ENCODE measurements at regions not wholly inside any gene's neighbourhood (a gene's known extent, or its start where the extent isn't known, plus 50 kb on each side); places are given as distances from the start of the nearest gene placed in this dataset.

DNA sequence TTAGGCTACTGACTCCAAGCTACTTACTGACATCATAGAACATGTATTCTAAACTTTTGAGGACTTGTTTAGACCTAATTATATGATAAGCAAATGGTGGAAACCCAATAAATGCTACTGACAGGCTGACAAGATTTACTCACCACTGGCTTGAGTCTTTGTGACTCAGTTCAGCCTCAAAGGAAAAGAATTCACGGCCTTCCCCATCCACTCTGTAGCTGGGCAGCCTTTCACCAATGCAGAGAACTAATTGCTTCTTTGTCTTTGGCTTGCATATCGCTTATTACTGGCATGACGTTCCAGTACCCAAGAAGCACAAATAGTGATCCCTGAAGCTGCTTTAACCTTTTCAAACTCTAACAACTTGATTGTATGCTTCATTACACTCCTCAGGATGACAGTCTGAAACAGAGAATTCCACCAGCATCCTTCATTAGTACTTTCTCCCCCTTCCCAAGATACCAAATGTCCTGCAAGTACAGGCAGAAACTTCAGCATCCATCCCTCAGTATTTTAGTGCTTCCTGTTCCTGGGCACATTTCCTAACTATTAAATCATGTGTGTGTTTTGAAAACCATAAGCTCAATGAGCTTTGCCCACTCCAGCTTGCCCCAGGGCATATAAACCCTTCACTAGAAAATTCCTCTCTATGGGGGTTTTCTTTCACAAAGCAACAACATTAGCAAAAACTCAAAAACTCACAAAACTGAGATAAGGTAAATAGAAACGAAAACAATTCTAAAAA is 298.1 kb upstream of the SLC7A11 start:
- TF ChIP-seq, protein P1, sequence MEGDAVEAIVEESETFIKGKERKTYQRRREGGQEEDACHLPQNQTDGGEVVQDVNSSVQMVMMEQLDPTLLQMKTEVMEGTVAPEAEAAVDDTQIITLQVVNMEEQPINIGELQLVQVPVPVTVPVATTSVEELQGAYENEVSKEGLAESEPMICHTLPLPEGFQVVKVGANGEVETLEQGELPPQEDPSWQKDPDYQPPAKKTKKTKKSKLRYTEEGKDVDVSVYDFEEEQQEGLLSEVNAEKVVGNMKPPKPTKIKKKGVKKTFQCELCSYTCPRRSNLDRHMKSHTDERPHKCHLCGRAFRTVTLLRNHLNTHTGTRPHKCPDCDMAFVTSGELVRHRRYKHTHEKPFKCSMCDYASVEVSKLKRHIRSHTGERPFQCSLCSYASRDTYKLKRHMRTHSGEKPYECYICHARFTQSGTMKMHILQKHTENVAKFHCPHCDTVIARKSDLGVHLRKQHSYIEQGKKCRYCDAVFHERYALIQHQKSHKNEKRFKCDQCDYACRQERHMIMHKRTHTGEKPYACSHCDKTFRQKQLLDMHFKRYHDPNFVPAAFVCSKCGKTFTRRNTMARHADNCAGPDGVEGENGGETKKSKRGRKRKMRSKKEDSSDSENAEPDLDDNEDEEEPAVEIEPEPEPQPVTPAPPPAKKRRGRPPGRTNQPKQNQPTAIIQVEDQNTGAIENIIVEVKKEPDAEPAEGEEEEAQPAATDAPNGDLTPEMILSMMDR (IDR thresholded peaks at IDR 0.05; ENCODE audit: low read depth, low read length, poor library complexity, severe bottlenecking): no peak
- TF ChIP-seq EZH2phosphoT487 (IDR thresholded peaks at IDR 0.05; ENCODE audit: borderline replicate concordance, low read length): no peak

Data from DOHH2 (cell line).